Esophagus squamous epithelium (tissue), 4 donors: ENCODE measurements at regions not wholly inside any gene's neighbourhood (a gene's known extent, or its start where the extent isn't known, plus 50 kb on each side); places are given as distances from the start of the nearest gene placed in this dataset.

Experiments used
- CTCF ChIP-seq, 6 experiments: fragments of 450-650 bp in 4 of 6; fragments of 200-600 bp in 2 of 6; sonication (generic) in 2 of 6; IDR thresholded peaks; one replicate each; pipeline ENCODE4 v1.5.1; 2016 to 2019; ENCODE audit warnings: antibody characterized with exemption in 6 of 6, mild to moderate bottlenecking in 4 of 6, moderate library complexity in 4 of 6
- POLR2A ChIP-seq, 4 donors: fragments of 450-650 bp; IDR thresholded peaks; one replicate each; pipeline ENCODE4 v1.6.1; 2017; ENCODE audit warnings: antibody characterized with exemption in 4 of 4, mild to moderate bottlenecking in 4 of 4, moderate library complexity in 3 of 4

- TF ChIP-seq CTCF (IDR thresholded peaks at IDR 0.05) (no peak), POLR2A (IDR thresholded peaks at IDR 0.05) (no peak)
Observed at GRCh38 chr21:16550118-16550517, 820.3 kb downstream of the USP25 start.
